Liver (tissue), 8 donors: ENCODE measurements at regions not wholly inside any gene's neighbourhood (a gene's known extent, or its start where the extent isn't known, plus 50 kb on each side); places are given as distances from the start of the nearest gene placed in this dataset.

Source experiments
- DNase-seq: peaks from one replicate; pipeline ENCODE4 v3.0.0-alpha.2; 2017; ENCODE audit warnings: low spot score
- H3K27ac ChIP-seq, 2 donors: one replicate each; pipeline ENCODE4 v1.7.0; 2013; ENCODE audit warnings: inconsistent platforms in 2 of 2, low read length in 2 of 2, control low read depth in 1 of 2, low read depth in 1 of 2, mild to moderate bottlenecking in 1 of 2
- H3K27me3 ChIP-seq, 4 donors: one replicate each; pipeline versions ENCODE4 v1.6.1 to v1.7.0; 2013; ENCODE audit warnings: low read length in 3 of 4, inconsistent platforms in 1 of 4, mild to moderate bottlenecking in 1 of 4, moderate library complexity in 1 of 4; ENCODE audit not compliant: control insufficient read depth in 4 of 4, insufficient read depth in 4 of 4
- H3K36me3 ChIP-seq, 4 donors: one replicate each; pipeline versions ENCODE4 v1.6.1 to v1.7.0; 2013; ENCODE audit warnings: low read length in 3 of 4, mild to moderate bottlenecking in 3 of 4, low read depth in 1 of 4, moderate library complexity in 1 of 4; ENCODE audit not compliant: control insufficient read depth in 4 of 4, insufficient read depth in 3 of 4
- H3K4me1 ChIP-seq, 4 donors: one replicate each; pipeline versions ENCODE4 v1.6.1 to v1.7.0; 2013; ENCODE audit warnings: low read length in 3 of 4, mild to moderate bottlenecking in 3 of 4, moderate library complexity in 1 of 4; ENCODE audit not compliant: control insufficient read depth in 4 of 4, insufficient read depth in 4 of 4
- H3K4me3 ChIP-seq, 3 donors: one replicate each; pipeline versions ENCODE4 v1.6.1 to v1.7.0; 2013; ENCODE audit warnings: low read length in 3 of 3, control low read depth in 1 of 3, low read depth in 1 of 3, mild to moderate bottlenecking in 1 of 3
- H3K9ac ChIP-seq, 2 donors: one replicate each; pipeline ENCODE4 v1.7.0; 2013; ENCODE audit warnings: low read length in 2 of 2, mild to moderate bottlenecking in 2 of 2, moderate library complexity in 2 of 2, control low read depth in 1 of 2, low read depth in 1 of 2
- H3K9me3 ChIP-seq, 4 donors: one replicate each; pipeline versions ENCODE4 v1.6.1 to v1.7.0; 2013; ENCODE audit warnings: low read length in 3 of 4; ENCODE audit not compliant: control insufficient read depth in 4 of 4
- ATF3 ChIP-seq: IDR thresholded peaks from 2 replicates; pipeline ENCODE4 v1.6.1; 2016; ENCODE audit warnings: antibody characterized with exemption
- CTCF ChIP-seq: fragments of 150-350 bp; IDR thresholded peaks from 2 replicates; pipeline ENCODE4 v1.5.1; 2017; ENCODE audit warnings: improper control_type of control experiment, low read depth, low read length; ENCODE audit not compliant: missing input control
- EGR1 ChIP-seq, 2 donors: IDR thresholded peaks; 2 replicates each; pipeline ENCODE4 v1.6.1; 2016 to 2018; ENCODE audit warnings: antibody characterized with exemption in 2 of 2, low read depth in 2 of 2
- FOXA1 ChIP-seq: IDR thresholded peaks from 2 replicates; pipeline ENCODE4 v1.6.1; 2016; ENCODE audit warnings: antibody characterized with exemption
- FOXA2 ChIP-seq: IDR thresholded peaks from 2 replicates; pipeline ENCODE4 v1.6.1; 2016; ENCODE audit warnings: antibody characterized with exemption
- GABPA ChIP-seq, 2 donors: IDR thresholded peaks in 1 of 2; conservative IDR thresholded peaks in 1 of 2; 2 replicates each; pipeline ENCODE4 v1.6.1; 2016; ENCODE audit warnings: antibody characterized with exemption in 2 of 2, mild to moderate bottlenecking in 1 of 2, moderate library complexity in 1 of 2
- HNF4A ChIP-seq, 2 donors: conservative IDR thresholded peaks; 2 replicates each; pipeline ENCODE4 v1.6.1; 2016; ENCODE audit warnings: antibody characterized with exemption in 2 of 2, mild to moderate bottlenecking in 2 of 2
- HNF4G ChIP-seq: IDR thresholded peaks from 2 replicates; pipeline ENCODE4 v1.6.1; 2016; ENCODE audit warnings: antibody characterized with exemption
- JUND ChIP-seq, 2 donors: IDR thresholded peaks; 2 replicates each; pipeline ENCODE4 v1.6.1; 2016; ENCODE audit warnings: antibody characterized with exemption in 2 of 2
- MAX ChIP-seq: IDR thresholded peaks from 2 replicates; pipeline ENCODE4 v1.6.1; 2016; ENCODE audit warnings: antibody characterized with exemption
- NR2F2 ChIP-seq: IDR thresholded peaks from 2 replicates; pipeline ENCODE4 v1.6.1; 2016; ENCODE audit warnings: antibody characterized with exemption
- RAD21 ChIP-seq, 2 donors: IDR thresholded peaks; 2 replicates each; pipeline ENCODE4 v1.6.1; 2016; ENCODE audit warnings: antibody characterized with exemption in 2 of 2, mild to moderate bottlenecking in 2 of 2
- REST ChIP-seq: IDR thresholded peaks from 2 replicates; pipeline ENCODE4 v1.6.1; 2016; ENCODE audit warnings: antibody characterized with exemption, mild to moderate bottlenecking
- RXRA ChIP-seq, 2 donors: IDR thresholded peaks; 2 replicates each; pipeline ENCODE4 v1.6.1; 2017 to 2018; ENCODE audit warnings: antibody characterized with exemption in 2 of 2, mild to moderate bottlenecking in 1 of 2
- SP1 ChIP-seq: IDR thresholded peaks from 2 replicates; pipeline ENCODE4 v1.6.1; 2018; ENCODE audit warnings: antibody characterized with exemption, mild to moderate bottlenecking
- TAF1 ChIP-seq: conservative IDR thresholded peaks from 2 replicates; pipeline ENCODE4 v1.6.1; 2016; ENCODE audit warnings: antibody characterized with exemption, mild to moderate bottlenecking
- YY1 ChIP-seq: IDR thresholded peaks from 2 replicates; pipeline ENCODE4 v1.6.1; 2016; ENCODE audit warnings: antibody characterized with exemption, mild to moderate bottlenecking
- ZBTB33 ChIP-seq: IDR thresholded peaks from 2 replicates; pipeline ENCODE4 v1.6.1; 2016; ENCODE audit warnings: antibody characterized with exemption
- WGBS: extraction: QIAGEN DNeasy Blood & Tissue Kit; methylation state at CpG from one replicate; pipeline ENCODE4 v1.1.7; 2013; 5-methylcytosine and 5-hydroxymethylcytosine counted together
- donor health status: healthy.
- donor health status: healthy.
- donor health status: healthy.
- donor health status: healthy.
- donor health status: healthy.

GRCh38 chr13:79056706-79057105, 349.3 kb downstream of the RBM26 start:
- no peak overlapping the region for H3K9ac ChIP-seq
- TF ChIP-seq ATF3 (no peak), GABPA (IDR thresholded peaks at IDR 0.05 in 1 of 2, conservative IDR thresholded peaks at IDR 0.05 in 1 of 2) (no peak), EGR1 (IDR thresholded peaks at IDR 0.05; ENCODE audit: low read depth in 2 of 2) (no peak), FOXA1 (no peak), RXRA (IDR thresholded peaks at IDR 0.05) (no peak), SP1 (no peak), YY1 (no peak), ZBTB33 (no peak)
- H3K36me3 ChIP-seq, result no peaks in the 10 kb centered on the region
- H3K27me3 ChIP-seq, result no peaks in the 10 kb centered on the region
- 83% methylated on average over 6 of the region's 6 CpGs for WGBS
- DNase-seq, result no peak
- peaks cover 0 to 3% (median 0%) of the 10 kb centered on the region in 4 donors for H3K9me3 ChIP-seq
- H3K4me1 ChIP-seq, result no peaks in the 10 kb centered on the region
- H3K27ac ChIP-seq, result no peak overlapping the region
- no peak overlapping the region for H3K4me3 ChIP-seq

GRCh38 chr13:79051472-79051871, 354.6 kb downstream of the RBM26 start:
- no peak for DNase-seq
- Histone ChIP-seq H3K9ac (no peak overlapping the region), H3K4me1 (no peaks in the 10 kb centered on the region), H3K27me3 (peaks cover 0 to 2% (median 0%) of the 10 kb centered on the region in 4 donors), H3K27ac (no peak overlapping the region), H3K4me3 (no peak overlapping the region), H3K36me3 (no peaks in the 10 kb centered on the region), H3K9me3 (peaks cover 0 to 3% (median 0%) of the 10 kb centered on the region in 4 donors)
- 64% methylated on average over 1 of the region's 1 CpG for WGBS
- TF ChIP-seq JUND (IDR thresholded peaks at IDR 0.05) (no peak), FOXA2 (no peak), CTCF (no peak), SP1 (no peak), HNF4A (conservative IDR thresholded peaks at IDR 0.05) (no peak), ATF3 (no peak), ZBTB33 (no peak), FOXA1 (no peak), EGR1 (IDR thresholded peaks at IDR 0.05; ENCODE audit: low read depth in 2 of 2) (no peak), YY1 (no peak), TAF1 (no peak), NR2F2 (no peak), MAX (no peak), REST (no peak), RAD21 (IDR thresholded peaks at IDR 0.05) (no peak), RXRA (IDR thresholded peaks at IDR 0.05) (no peak), GABPA (IDR thresholded peaks at IDR 0.05 in 1 of 2, conservative IDR thresholded peaks at IDR 0.05 in 1 of 2) (no peak), HNF4G (no peak)
